DND-41 (cell line): ENCODE measurements at regions not wholly inside any gene's neighbourhood (a gene's known extent, or its start where the extent isn't known, plus 50 kb on each side); places are given as distances from the start of the nearest gene placed in this dataset.

Source experiments
- ATAC-seq: fragments of 200-7000 bp; cut with Tn5 transposase; 3 replicates; pipeline ENCODE4 v1.9.1; 2021; ENCODE audit warnings: low read depth; ENCODE audit not compliant: insufficient read depth
- DNase-seq: peaks from one replicate; pipeline ENCODE4 v3.0.0-alpha.2; 2020
- H2AFZ ChIP-seq: 2 replicates; pipeline ENCODE4 v1.6.0; 2012; ENCODE audit warnings: low read depth, low read length
- H3K27ac ChIP-seq: 2 replicates; pipeline ENCODE4 v1.5.1; 2012; ENCODE audit warnings: low read length, inconsistent platforms
- H3K27me3 ChIP-seq: fragments of 200-600 bp; sonication (generic); 2 replicates; pipeline ENCODE4 v1.6.0; 2012; ENCODE audit warnings: low read length, mild to moderate bottlenecking, inconsistent platforms; ENCODE audit not compliant: insufficient read depth, poor library complexity
- H3K36me3 ChIP-seq: 2 replicates; pipeline ENCODE4 v1.5.1; 2012; ENCODE audit warnings: low read length, inconsistent platforms; ENCODE audit not compliant: insufficient read depth
- H3K4me1 ChIP-seq: 2 replicates; pipeline ENCODE4 v1.5.1; 2012; ENCODE audit warnings: mild to moderate bottlenecking, low read length; ENCODE audit not compliant: insufficient read depth
- H3K4me2 ChIP-seq: 2 replicates; pipeline ENCODE4 v1.6.0; 2012; ENCODE audit warnings: mild to moderate bottlenecking, moderate library complexity, low read length, inconsistent platforms; ENCODE audit not compliant: insufficient read depth
- H3K4me3 ChIP-seq, 2 experiments: fragments of 200-600 bp in 1 of 2; shearing (Covaris generic) in 1 of 2; 2 replicates each; pipeline ENCODE4 v1.5.1; 2012 to 2016; ENCODE audit warnings: inconsistent platforms in 2 of 2, low read length in 2 of 2, mild to moderate bottlenecking in 2 of 2, low read depth in 1 of 2, moderate library complexity in 1 of 2
- H3K79me2 ChIP-seq: 2 replicates; pipeline ENCODE4 v1.6.0; 2012; ENCODE audit warnings: low read length, inconsistent platforms; ENCODE audit not compliant: insufficient read depth
- H3K9ac ChIP-seq: 2 replicates; pipeline ENCODE4 v1.6.0; 2012; ENCODE audit warnings: low read depth, mild to moderate bottlenecking, inconsistent platforms, low read length, moderate library complexity
- H3K9me3 ChIP-seq: 2 replicates; pipeline ENCODE4 v1.5.1; 2012; ENCODE audit warnings: low read length, moderate library complexity, mild to moderate bottlenecking, inconsistent platforms; ENCODE audit not compliant: insufficient read depth, severe bottlenecking
- H4K20me1 ChIP-seq: 2 replicates; pipeline ENCODE4 v1.6.0; 2012; ENCODE audit warnings: low read length; ENCODE audit not compliant: insufficient read depth
- CTCF ChIP-seq: IDR thresholded peaks from 2 replicates; pipeline ENCODE4 v1.5.1; 2012; ENCODE audit warnings: borderline replicate concordance, low read length, moderate library complexity, mild to moderate bottlenecking; ENCODE audit not compliant: poor library complexity, severe bottlenecking; ENCODE audit errors: extremely low read depth
- EZH2 ChIP-seq: IDR thresholded peaks from 3 replicates; pipeline ENCODE4 v1.6.1; 2012; ENCODE audit warnings: borderline replicate concordance, low read depth, mild to moderate bottlenecking, moderate library complexity, low read length, inconsistent platforms; ENCODE audit not compliant: severe bottlenecking

DNA sequence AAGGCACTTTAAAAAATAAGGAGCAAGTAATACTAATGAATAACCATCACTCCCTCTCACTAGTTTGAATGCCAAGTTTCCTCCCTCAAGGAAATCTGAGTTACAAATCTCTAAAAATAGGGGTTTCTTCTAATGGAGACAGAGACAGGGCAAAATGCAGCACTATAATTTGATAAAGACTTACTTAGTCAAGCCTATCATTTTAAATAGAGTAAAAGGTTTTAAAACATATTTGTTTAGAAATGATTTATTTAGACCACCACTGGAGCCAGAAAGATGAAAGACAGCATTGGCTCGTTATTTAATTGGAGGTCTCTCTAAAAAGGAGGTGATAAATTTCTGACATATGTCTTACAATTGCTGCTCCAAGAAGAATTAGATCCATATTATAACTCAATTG is 228.7 kb downstream of the TLE1 start:
- Histone ChIP-seq H3K4me3 (no peak overlapping the region), H4K20me1 (no peaks in the 10 kb centered on the region), H3K4me2 (no peak overlapping the region), H3K9ac (no peak overlapping the region), H3K4me1 (no peaks in the 10 kb centered on the region), H3K79me2 (no peaks in the 10 kb centered on the region), H2AFZ (no peak overlapping the region), H3K27ac (no peak overlapping the region), H3K36me3 (no peaks in the 10 kb centered on the region), H3K27me3 (no peaks in the 10 kb centered on the region), H3K9me3 (no peaks in the 10 kb centered on the region)
- TF ChIP-seq CTCF (no peak), EZH2 (no peak)
- ATAC-seq, result no peak
- DNase-seq, result no peak

GRCh38 chr9:81459591-81459990 is 229.8 kb downstream of the TLE1 start:
- Histone ChIP-seq H3K4me1 (no peaks in the 10 kb centered on the region), H3K9me3 (no peaks in the 10 kb centered on the region), H3K27ac (no peak overlapping the region), H3K4me3 (no peak overlapping the region), H3K36me3 (no peaks in the 10 kb centered on the region), H3K27me3 (no peaks in the 10 kb centered on the region), H3K4me2 (no peak overlapping the region), H2AFZ (no peak overlapping the region), H4K20me1 (no peaks in the 10 kb centered on the region), H3K79me2 (no peaks in the 10 kb centered on the region), H3K9ac (no peak overlapping the region)
- ATAC-seq, result no peak
- TF ChIP-seq CTCF (no peak), EZH2 (no peak)
- no peak for DNase-seq

- no peaks in the 10 kb centered on the region for H3K27me3 ChIP-seq
- DNase-seq, result no peak
- no peaks in the 10 kb centered on the region for H4K20me1 ChIP-seq
- no peak for TF ChIP-seq EZH2
- TF ChIP-seq CTCF, result no peak
- no peaks in the 10 kb centered on the region for H3K79me2 ChIP-seq
- no peaks in the 10 kb centered on the region for H3K4me1 ChIP-seq
- H3K4me2 ChIP-seq, result no peak overlapping the region
- no peak overlapping the region for H3K9ac ChIP-seq
- H2AFZ ChIP-seq, result no peak overlapping the region
- H3K9me3 ChIP-seq, result no peaks in the 10 kb centered on the region
- H3K4me3 ChIP-seq, result no peak overlapping the region
- H3K36me3 ChIP-seq, result no peaks in the 10 kb centered on the region
- H3K27ac ChIP-seq, result no peak overlapping the region
- no peak for ATAC-seq
Observed at GRCh38 chr9:81456431-81457006, 232.8 kb downstream of the TLE1 start.
